ENCODE measurements at regions not wholly inside any gene's neighbourhood (a gene's known extent, or its start where the extent isn't known, plus 50 kb on each side); places are given as distances from the start of the nearest gene placed in this dataset.

DNA sequence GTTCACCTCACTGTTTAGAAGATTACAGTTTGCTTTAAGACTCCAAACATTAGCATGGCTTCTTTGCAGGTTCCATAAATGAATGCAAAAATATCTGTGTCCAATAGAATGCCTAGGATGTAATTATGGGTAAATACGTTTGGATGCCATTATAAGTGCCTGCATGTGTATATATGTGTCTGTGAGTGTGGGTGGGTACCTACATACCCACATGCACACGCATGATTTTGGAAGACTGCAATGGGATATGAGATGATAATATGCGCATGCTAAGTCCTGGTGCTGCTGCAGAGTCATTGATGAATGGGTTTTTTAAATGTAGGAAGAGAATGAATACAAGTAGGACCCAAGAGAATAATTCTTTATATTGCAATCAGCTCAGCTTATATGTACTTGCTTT, 406.4 kb downstream of the ZSWIM6 start:
- no peak for DNase-seq (ENCODE audit: low spot score)

DNA sequence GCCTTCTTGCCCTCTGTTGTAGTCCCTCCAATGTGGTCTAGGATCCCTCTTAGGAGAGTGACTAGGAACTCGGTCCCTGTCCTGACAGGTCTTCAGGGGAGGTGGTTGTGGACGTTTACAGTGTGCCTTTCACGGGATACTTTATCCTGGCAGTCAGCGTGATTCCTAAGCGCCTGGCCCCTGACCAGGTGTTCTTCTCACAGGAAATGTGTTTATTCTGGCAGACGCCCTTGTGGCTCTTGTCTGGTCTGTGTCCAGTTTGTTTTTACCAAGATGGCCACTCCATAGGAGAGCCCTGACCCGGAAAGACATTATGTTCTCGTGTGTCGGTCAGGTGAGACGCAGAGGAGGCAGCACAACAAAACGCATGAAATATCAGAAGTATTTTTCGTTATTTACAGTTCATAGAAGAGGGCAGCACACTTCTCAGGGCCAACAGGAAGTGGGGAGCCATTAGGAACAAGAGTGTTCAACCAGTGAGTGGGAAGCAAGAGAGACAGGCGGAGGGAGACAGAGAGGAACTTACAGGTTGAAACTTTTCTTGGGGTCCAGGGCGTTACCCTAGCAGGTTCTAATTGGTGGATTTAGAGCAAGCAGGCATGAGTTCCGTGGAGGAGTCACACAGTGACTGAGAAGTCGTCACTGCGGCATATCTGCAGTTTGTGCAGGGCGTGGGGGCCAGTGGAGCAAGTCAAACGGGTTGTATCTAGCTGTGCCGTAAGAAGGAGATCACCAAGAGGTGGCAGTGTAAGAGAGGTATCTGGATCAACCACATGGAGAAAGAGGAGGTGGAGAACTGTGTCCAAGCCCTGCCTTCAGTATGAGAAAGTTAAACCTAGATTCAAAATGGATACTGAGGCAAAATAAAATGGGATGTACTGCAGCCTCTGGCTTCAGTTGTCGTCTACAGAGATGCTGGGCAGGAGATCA, 412.9 kb downstream of the ZSWIM6 start:
- DNase-seq (ENCODE audit: low spot score): no peak

DNA sequence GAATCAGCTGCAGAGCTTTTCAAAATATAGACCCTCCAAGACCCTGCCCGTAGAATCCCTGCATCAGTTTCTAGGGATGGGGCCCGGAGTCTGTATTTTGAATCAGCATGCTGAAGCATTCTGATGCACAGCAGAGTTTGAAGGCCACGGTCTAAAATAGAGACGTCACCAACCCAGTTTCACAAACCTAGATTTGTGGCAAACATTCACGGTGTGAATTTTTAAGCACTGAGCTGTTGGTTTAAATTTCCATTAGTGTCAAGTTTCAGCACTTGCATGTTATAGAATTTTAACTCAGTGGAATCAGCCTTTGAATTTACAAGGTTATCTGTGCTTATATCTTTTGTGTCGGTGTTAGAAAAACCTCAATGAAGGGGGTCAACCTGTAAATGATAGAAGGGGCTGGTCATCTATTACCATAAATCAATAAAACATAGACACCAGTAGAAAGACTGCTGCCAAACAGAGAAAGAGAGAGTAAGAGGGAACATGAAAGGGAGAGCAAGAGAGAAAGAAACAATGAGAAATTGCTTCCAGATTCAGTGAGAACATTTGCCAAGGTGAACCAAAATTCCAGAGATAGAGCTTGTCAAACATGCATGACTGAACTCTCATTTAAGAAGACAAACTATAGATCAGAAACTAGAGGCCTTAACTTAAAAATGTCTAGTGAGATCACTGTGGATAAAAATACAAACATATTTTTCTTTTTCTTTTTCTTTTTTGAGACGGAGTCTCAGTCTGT, 414.9 kb downstream of the ZSWIM6 start:
- no peak for DNase-seq (ENCODE audit: low spot score)

DNA sequence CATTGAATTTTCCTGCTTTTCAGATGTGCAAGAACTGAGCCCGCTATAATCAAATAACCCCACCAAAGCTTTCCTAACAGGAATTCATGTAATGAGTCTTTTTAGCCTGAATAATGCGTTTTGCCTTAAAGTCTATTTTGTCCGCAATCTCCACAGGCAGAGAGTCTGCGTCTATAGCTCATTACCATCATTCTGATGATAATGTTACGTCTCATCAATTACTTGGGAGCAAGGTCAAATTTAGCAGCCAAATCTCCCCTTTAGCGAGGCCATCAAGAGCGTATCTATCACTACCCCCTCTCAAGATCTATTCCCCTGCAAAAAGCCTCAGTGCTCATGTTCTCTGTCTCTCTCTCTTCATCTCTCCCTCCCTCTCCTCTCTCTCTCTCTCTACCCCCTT, 416.1 kb downstream of the ZSWIM6 start:
- no peak for DNase-seq (ENCODE audit: low spot score)

DNA sequence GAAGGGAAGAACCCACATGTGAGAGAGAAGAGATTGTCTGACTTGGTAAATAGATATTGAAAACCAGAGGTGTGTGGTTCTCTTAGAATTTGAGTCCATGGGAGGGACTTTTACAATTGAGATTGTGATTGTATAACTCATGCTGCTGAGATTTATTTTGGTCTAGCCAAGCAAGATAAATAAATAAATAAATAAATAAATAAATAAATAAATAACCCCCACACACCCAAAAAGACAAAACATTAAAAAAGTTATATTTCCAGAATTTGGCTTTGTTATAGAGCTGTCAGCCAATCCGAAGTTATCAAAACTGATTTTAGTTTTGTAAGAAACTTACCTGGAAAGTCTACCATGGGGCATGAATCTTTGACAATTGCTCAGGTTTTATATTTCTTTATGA, 416.6 kb downstream of the ZSWIM6 start:
- DNase-seq (ENCODE audit: low spot score): no peak

DNA sequence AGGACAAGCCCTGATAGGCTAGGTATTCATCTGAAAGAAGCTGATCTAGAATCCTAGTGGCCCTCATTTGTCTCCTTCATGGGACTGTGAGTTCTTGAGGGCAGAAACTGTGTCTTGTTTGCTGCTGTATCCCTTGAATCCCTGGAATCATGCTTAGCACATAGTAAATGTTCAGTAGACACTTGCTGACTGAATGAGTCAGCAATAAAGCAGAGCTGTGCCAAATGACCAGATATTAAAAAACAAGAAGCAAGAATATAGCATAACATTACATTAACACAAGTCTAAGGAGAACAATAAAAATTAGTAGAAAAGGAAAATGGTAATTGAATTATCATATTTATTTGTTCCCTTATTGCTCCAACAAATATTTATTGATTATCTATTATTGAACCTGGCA, 420.5 kb downstream of the ZSWIM6 start:
- no peak for DNase-seq (ENCODE audit: low spot score)

DNA sequence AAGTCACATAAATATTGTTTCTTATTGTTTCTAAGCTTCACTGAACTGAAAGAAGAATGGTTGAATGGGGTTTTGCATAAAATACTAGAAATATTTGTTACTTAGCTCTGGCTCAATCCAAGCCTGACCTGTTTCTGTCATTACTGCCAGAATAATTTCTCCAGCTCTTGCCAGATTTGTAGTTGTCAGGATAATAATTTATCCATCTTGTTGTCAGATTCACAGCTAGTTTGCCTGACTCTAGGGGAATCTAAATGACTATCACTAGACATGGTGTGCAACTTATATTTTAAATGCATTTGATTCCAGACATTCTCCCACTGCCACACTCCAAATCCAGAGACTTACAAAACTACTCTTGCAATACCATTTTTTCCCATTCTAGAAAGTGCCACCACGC, 422.7 kb downstream of the ZSWIM6 start:
- DNase-seq (ENCODE audit: low spot score): no peak

DNA sequence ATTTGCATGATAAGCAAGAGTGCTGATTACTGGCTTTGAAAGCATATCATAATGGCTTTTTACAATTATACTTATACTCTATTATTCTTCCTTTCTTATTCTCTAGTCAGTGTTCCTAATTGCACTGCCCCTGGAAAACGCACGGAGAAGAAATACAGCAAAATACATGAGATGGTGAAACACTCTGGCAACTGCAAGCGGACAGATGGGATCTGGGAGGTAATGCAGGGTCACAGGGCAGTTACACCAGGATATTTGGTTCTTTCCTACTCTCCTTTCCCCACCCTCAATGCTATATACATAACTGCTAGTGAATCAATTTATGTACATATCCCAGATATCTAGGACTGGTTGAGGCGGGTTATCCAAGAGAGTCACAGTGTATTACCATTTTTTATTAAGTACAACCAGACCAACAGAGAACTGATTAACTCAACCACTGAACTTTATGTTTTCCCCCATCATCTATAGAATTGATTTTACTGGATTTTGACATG, 423.7 kb downstream of the ZSWIM6 start:
- DNase-seq (ENCODE audit: low spot score): no peak

DNA sequence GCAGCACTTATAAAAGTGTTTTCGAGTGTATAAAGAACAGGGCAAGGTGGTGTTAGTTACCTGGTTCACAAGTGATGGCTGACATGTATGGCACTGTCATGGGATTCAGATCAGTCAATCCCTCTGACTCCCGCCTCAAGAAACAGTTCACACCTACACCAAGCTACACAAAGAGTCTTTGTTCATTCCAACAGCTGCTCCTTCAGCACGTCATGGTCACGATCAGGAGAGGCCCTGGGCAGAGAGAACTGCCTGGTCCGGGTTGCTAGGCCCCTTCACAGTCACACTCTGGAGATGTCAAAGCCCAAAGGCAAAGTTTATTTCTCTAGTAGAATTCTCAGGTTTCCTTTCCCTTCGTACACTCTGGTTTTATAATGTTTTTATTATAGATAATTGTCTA, 426.7 kb downstream of the ZSWIM6 start:
- DNase-seq (ENCODE audit: low spot score): no peak

DNA sequence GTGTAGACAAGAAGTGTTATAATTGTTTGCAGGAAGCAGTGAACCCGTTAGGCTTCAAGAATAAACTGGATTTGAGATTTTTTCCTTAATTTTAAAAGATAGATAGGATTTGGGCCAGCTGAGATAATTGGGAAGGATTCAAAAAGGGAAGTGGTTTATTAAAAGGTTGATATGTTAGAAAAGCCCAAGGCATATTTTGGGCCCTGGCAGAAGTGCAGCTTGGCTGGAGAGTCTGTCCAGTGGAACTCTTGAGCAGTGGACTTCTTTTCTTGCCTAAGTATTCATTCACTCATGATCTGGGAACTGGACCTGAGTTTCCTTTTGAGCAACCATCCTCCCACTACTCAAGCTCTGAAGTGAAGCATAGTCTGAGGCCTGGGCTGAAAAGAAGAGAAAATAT, 433.4 kb downstream of the ZSWIM6 start:
- DNase-seq (ENCODE audit: low spot score): no peak

DNA sequence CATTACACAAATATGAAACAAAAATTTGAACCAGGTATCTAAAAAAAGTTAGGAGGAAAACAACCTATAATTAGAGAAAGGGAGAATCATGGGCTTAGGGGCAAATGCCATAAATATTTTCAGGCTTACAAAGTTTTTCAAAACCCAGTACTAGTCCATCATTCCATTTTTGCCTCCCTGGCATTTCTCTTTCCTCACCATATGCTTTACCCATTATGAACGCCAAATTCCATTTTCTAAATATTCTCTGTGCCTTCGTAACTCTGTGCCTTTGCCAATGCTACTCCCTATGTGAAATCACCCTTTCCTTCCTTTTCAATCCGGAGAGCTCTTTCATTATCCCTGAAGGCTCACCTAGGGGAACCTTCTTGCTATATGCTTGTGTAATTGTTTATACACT, 434.1 kb downstream of the ZSWIM6 start:
- DNase-seq (ENCODE audit: low spot score): no peak

DNA sequence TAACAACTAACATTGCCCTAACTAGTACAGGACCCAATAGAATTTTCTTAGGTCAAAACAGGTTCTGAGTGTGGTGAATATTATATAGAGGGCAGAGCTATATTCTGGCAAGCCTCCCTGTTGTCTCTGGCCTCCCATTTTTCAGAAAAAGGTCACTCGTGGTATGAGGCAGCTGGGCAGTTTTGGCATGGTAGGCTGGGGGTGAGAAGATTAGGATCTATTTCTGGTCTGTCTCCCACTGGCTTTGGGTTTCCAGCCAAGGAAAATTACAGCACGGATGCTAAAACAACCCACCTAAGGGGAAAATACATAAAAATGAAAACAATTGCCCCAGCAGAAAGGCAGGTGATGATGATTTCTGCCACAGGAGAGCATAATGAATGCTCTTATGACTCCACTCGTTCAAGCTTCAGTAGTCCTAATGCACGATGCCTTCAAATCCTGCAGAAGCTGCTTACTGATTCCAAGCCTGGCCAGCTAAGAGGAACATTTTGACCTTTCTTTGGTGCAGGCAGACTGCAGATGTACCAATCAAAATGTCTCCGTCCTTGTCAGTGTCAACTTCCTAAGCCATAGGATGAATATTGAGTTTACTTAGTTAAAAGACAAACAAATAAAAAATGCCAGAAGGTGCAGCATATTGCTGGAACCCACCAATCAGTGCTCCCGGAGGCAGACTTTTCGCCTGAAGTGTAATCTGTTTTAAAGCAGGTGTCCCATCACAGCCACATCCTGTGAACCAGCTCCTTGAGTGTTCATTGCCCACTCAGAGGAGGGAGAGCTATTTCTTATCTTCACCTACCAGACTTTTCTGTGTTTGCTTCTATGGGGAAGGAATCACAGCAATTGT, 435.4 kb downstream of the ZSWIM6 start:
- no peak for DNase-seq (ENCODE audit: low spot score)

DNA sequence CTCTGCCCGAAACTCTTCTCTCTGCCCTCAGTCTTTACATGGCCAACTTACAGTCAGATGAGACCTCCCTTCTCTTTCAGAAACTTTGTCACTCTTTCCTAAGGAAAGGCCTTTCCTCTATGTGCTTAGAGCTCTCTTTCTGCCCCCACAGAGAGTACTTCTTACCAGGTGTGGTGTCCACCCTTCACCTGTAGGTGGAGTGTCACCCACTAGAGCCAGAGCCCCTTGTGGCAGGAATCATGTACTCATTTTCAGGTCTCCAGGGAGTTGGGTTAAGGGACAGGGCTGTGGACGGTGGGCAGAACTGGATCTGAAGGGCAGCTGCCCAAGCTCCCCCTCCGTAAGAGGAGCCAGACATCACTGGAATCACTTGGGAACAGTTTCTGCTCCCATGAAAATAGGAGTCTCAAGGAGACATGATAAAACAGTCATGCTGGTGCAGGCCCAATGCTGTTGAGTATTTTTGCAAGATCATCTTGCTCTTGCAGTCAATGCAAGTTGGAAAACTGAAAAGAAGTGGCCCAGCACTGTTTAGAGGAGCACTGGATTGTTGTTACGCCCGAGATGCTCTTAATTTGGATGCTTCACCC, 436.7 kb downstream of the ZSWIM6 start:
- no peak for DNase-seq (ENCODE audit: low spot score)

DNA sequence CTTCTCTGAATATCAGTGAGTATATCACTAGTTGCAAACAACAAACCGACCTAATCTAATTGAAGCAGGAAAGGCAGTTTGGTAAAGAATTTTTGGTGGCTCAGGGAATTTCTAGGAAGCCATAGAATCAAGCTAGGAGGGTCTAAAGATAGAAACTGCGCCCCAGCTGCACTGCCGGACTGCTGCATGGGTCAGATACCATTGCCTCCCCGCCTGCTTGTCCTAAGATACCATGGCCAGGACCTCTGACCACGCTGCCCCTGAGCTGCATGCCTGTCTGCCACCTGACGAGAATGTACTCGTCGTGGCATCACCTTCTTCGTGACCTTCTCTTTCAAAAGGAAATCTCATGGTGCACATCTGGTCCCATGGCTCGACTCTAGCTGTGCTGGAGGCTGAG, 439.0 kb downstream of the ZSWIM6 start:
- DNase-seq (ENCODE audit: low spot score): no peak

DNA sequence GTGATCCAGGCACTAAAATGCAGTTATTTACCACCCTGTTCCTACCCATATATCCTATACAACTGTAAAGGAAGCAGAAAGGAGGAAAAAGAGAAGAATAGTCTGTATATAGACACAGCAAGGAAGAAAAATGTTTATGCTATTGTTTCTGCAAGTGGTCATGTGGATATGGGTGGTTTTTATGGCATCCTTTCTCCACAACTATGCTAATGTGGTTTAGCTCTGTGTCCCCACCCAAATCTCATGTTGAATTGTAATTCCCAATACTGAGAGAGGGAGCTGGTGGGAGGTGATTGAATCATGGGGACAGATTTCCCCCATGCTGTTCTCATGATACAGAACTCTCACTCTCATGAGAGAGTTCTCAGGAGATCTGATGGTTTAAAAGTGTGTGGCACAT, 439.8 kb downstream of the ZSWIM6 start:
- DNase-seq (ENCODE audit: low spot score): no peak

DNA sequence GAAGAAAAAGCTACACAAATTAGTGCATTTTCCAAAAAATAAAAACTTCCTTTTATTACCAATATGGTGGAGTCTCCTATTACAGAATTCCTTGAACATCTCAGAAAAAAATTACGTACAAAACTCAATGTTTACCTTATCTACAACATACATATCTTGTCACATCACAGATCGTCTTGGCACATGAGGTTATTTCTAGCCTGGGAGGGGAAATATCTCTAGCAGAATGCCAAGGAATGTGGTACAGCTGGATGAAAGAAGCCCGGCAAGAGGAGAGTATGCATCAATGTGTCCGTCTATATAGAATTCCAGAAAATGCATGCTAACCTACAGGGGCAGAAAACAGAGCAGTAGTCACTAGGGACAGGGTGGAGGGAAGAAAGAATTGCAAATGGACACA, 443.8 kb downstream of the ZSWIM6 start:
- no peak for DNase-seq (ENCODE audit: low spot score)

DNA sequence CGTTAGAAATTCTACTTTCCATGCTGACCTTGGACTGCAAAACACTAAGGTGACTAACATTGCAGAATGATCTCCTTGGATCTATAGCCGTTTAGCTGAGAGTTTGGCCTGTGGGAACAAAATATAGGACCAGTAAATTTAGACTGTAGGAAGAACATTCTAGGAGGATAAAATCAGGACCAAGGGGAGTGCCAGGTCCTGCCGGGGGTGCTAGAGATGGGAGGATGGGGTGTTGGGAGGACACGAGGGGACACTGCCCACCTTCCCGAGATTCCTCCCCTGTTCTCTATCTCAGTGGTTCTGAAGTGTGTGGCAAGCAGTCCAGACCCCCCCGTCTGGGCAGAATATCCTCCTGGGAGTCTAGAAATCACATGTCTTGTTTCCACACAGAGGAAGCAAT, 445.2 kb downstream of the ZSWIM6 start:
- no peak for DNase-seq (ENCODE audit: low spot score)

DNA sequence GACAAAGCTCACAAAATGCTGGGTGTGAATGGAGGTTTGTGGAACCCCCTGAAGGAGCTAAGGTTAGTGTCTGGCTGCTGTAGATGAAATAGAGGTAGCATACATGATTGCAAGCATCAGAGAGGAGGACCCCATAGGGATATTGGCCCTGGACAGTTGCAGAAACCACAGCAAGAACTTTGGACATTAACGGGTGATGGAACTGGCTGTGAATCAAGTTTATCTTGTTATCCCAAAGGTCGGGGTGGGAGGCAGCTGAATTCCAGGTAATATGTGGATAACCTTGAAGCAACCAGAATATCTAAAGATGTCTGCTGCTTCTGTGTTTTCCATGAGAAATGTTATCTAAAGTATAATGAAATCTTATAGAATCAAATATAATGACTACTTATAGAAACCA, 447.7 kb downstream of the ZSWIM6 start:
- no peak for DNase-seq (ENCODE audit: low spot score)

DNA sequence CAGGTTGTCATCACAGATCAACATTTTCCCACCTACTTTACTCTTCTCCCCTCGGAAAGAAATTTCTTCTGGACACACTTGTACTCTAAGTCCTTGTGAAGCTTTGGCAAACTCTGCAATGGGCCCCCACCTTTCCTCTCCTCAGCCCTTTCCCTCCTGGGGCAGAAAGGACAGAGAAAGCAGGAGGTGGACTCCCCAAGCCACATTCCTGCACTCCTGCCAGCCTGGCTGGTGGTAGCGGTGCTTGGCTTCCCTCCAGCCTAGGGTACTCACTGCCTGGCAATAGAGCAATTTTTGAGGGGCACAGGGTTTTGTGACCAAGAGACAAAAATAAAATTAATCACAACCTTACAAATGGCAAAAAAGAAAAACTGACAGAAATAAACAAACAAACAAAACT, 451.4 kb downstream of the ZSWIM6 start:
- no peak for DNase-seq (ENCODE audit: low spot score)

DNA sequence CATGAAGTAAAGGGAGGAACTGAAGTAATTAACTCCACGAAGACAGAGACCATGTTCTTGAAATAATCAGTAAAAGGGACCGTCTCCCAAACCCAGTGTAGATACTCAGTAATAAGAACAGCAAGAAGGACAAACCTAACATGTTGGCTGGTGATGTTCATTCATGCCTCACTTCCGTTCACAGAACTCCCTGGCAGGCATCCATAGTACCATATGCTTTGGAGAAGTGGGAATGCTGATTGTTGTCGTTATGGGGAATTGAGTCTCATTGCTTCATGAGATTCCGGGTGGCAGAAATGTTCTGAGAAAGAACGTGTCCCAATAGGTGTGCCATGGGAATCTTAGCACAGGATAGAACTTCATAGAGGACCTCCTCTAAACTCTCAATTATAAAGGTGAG, 452.3 kb downstream of the ZSWIM6 start:
- DNase-seq (ENCODE audit: low spot score): no peak

DNA sequence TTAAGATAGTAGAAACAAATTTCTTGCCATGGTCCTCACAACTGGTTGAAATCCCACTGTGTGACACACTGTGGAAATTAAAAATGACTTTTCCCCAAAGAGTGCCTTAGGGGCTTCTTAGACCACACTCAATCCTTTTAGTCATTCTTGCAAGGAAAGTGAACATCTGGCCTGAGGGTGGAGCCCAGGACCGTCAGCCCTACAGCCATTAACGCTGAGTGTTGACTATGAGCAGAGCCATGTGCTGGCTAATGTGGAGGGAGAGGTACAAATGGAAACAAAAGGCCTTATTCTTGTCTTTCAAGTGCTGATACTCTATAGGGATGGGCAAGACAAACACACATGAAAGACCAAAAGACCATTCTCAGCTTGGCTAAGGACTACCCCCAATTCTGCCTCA, 456.5 kb downstream of the ZSWIM6 start:
- no peak for DNase-seq (ENCODE audit: low spot score)

DNA sequence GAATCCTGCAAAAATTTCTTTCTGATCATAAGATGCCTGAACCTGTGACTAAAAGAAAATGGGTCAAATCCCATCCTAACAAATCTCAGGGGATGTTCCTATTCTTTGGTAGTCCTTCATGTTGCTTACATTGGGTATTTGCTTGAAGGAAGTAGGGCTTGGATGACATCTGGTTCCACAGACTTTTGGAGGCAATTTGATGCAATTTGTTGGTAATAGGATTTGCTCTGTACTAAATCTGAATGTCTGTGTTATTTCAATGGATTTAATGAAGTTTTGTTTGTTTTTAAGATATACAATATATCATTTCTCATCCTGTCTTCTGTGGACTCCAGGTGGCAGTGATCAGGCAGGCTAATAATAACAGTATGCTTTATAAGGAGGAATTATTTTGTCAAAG, 457.9 kb downstream of the ZSWIM6 start:
- DNase-seq (ENCODE audit: low spot score): no peak
